HG03135 (cell line): ENCODE measurements at regions not wholly inside any gene's neighbourhood (a gene's known extent, or its start where the extent isn't known, plus 50 kb on each side); places are given as distances from the start of the nearest gene placed in this dataset.

ENCODE experiments used
- ATAC-seq: cut with Tn5 transposase; IDR thresholded peaks from one replicate; pipeline ENCODE4 v1.9.1; 2021; ENCODE audit warnings: mild to moderate bottlenecking, moderate library complexity; ENCODE audit not compliant: unreplicated experiment

GRCh38 chr18:51630706-51631105 is 433.2 kb upstream of the MEX3C start:
- no peak for ATAC-seq

- no peak for ATAC-seq
Observed at GRCh38 chr18:51637881-51638280, 440.4 kb upstream of the MEX3C start.

- no peak for ATAC-seq
Observed at GRCh38 chr18:51639541-51639940, 442.1 kb upstream of the MEX3C start.

GRCh38 chr18:51643483-51643882 is 446.0 kb upstream of the MEX3C start:
- ATAC-seq, result no peak

GRCh38 chr18:51645607-51646006 is 448.1 kb upstream of the MEX3C start:
- ATAC-seq, result no peak

GRCh38 chr18:51647346-51647745 is 449.9 kb upstream of the MEX3C start:
- ATAC-seq, result no peak

GRCh38 chr18:51647942-51648341 is 450.5 kb upstream of the MEX3C start:
- no peak for ATAC-seq

- no peak for ATAC-seq
Observed at GRCh38 chr18:51649796-51650195, 452.3 kb upstream of the MEX3C start.

- ATAC-seq, result no peak
Observed at GRCh38 chr18:51651761-51652160, 454.3 kb upstream of the MEX3C start.

- ATAC-seq, result no peak
Observed at GRCh38 chr18:51653507-51654213, 456.2 kb upstream of the MEX3C start.

GRCh38 chr18:51654488-51655326 is 457.2 kb upstream of the MEX3C start:
- ATAC-seq, result no peak

- ATAC-seq, result no peak
Observed at GRCh38 chr18:51655327-51655698, 457.8 kb upstream of the MEX3C start.

GRCh38 chr18:51656249-51656648 is 458.8 kb upstream of the MEX3C start:
- no peak for ATAC-seq

GRCh38 chr18:51658436-51658835 is 461.0 kb upstream of the MEX3C start:
- no peak for ATAC-seq

GRCh38 chr18:51659781-51660180 is 462.3 kb upstream of the MEX3C start:
- ATAC-seq, result no peak

GRCh38 chr18:51660188-51660715 is 462.8 kb upstream of the MEX3C start:
- no peak for ATAC-seq

- no peak for ATAC-seq
Observed at GRCh38 chr18:51664236-51664635, 466.8 kb upstream of the MEX3C start.

- ATAC-seq, result no peak
Observed at GRCh38 chr18:51666763-51667191, 469.3 kb upstream of the MEX3C start.

- no peak for ATAC-seq
Observed at GRCh38 chr18:51668101-51668500, 470.6 kb upstream of the MEX3C start.

- ATAC-seq, result no peak
Observed at GRCh38 chr18:51668607-51669006, 471.1 kb upstream of the MEX3C start.

- ATAC-seq, result no peak
Observed at GRCh38 chr18:51686590-51686989, 489.1 kb upstream of the MEX3C start.
